Vagina (tissue), 2 donors: ENCODE measurements at regions not wholly inside any gene's neighbourhood (a gene's known extent, or its start where the extent isn't known, plus 50 kb on each side); places are given as distances from the start of the nearest gene placed in this dataset.

Experiments
- DNase-seq, 2 donors: peaks; one replicate each; pipeline ENCODE4 v3.0.0-alpha.2; 2017; ENCODE audit errors: extremely low spot score in 2 of 2
- H3K27ac ChIP-seq: fragments of 200-600 bp; sonication (generic); one replicate; pipeline ENCODE4 v1.5.1; 2019
- H3K27me3 ChIP-seq: fragments of 200-600 bp; sonication (generic); one replicate; pipeline ENCODE4 v1.5.1; 2019
- H3K36me3 ChIP-seq, 2 donors: fragments of 200-600 bp; sonication (generic); one replicate each; pipeline ENCODE4 v1.5.1; 2017 to 2019
- H3K4me1 ChIP-seq: fragments of 200-600 bp; sonication (generic); one replicate; pipeline ENCODE4 v1.5.1; 2019
- H3K4me3 ChIP-seq, 2 donors: fragments of 200-600 bp; sonication (generic); 1 replicate in 1 of 2; 2 replicates in 1 of 2; pipeline ENCODE4 v1.5.1; 2016 to 2019
- H3K9me3 ChIP-seq: fragments of 200-600 bp; sonication (generic); one replicate; pipeline ENCODE4 v1.5.1; 2019
- CTCF ChIP-seq, 3 experiments: fragments of 450-650 bp in 2 of 3; fragments of 200-600 bp in 1 of 3; sonication (generic) in 1 of 3; IDR thresholded peaks; one replicate each; pipeline ENCODE4 v1.5.1; 2017 to 2019; ENCODE audit warnings: antibody characterized with exemption in 3 of 3, mild to moderate bottlenecking in 2 of 3, moderate library complexity in 2 of 3
- POLR2A ChIP-seq, 2 donors: fragments of 450-650 bp; IDR thresholded peaks; one replicate each; pipeline ENCODE4 v1.6.1; 2017; ENCODE audit warnings: antibody characterized with exemption in 2 of 2, mild to moderate bottlenecking in 2 of 2, moderate library complexity in 2 of 2
- POLR2AphosphoS5 ChIP-seq, 2 donors: sonication (generic); formaldehyde crosslinking; IDR thresholded peaks; one replicate each; pipeline ENCODE4 v1.9.0; 2017; ENCODE audit warnings: antibody characterized with exemption in 2 of 2, mild to moderate bottlenecking in 2 of 2, low read depth in 1 of 2; ENCODE audit not compliant: insufficient read depth in 1 of 2
- intact Hi-C: fragments of 100-400 bp; cut with DNase I; formaldehyde crosslinking; loops from one replicate; pipeline ENCODE4 v1.15.1; 2023

GRCh38 chr18:33957707-33958106 is 267.0 kb downstream of the NOL4 start:
- intact Hi-C loops, result no loop called here
- TF ChIP-seq POLR2AphosphoS5 (IDR thresholded peaks at IDR 0.05; ENCODE audit: insufficient read depth in 1 of 2, low read depth in 1 of 2) (no peak), CTCF (IDR thresholded peaks at IDR 0.05) (no peak), POLR2A (IDR thresholded peaks at IDR 0.05) (no peak)
- H3K9me3 ChIP-seq, result no peaks in the 10 kb centered on the region
- H3K27ac ChIP-seq, result no peak overlapping the region
- H3K4me3 ChIP-seq, result no peak overlapping the region
- no peaks in the 10 kb centered on the region for H3K27me3 ChIP-seq
- H3K4me1 ChIP-seq, result no peaks in the 10 kb centered on the region
- H3K36me3 ChIP-seq, result no peaks in the 10 kb centered on the region
- no peak for DNase-seq

- Histone ChIP-seq H3K36me3 (no peaks in the 10 kb centered on the region), H3K4me1 (no peaks in the 10 kb centered on the region), H3K9me3 (no peaks in the 10 kb centered on the region), H3K27me3 (no peaks in the 10 kb centered on the region), H3K27ac (no peak overlapping the region), H3K4me3 (no peak overlapping the region)
- DNase-seq, result no peak
- TF ChIP-seq POLR2A (IDR thresholded peaks at IDR 0.05), result no peak
- intact Hi-C loops, result no loop called here
These were observed 273.7 kb downstream of the NOL4 start for GRCh38 chr18:33951031-33951430.

- no peak for TF ChIP-seq CTCF (IDR thresholded peaks at IDR 0.05)
- TF ChIP-seq POLR2AphosphoS5 (IDR thresholded peaks at IDR 0.05; ENCODE audit: insufficient read depth in 1 of 2, low read depth in 1 of 2), result no peak
- TF ChIP-seq POLR2A (IDR thresholded peaks at IDR 0.05), result no peak
- no peaks in the 10 kb centered on the region for H3K4me1 ChIP-seq
These were observed 278.4 kb downstream of the NOL4 start for GRCh38 chr18:33946336-33946735.

GRCh38 chr18:33944493-33944892 is 280.2 kb downstream of the NOL4 start:
- intact Hi-C loops, result no loop called here
- TF ChIP-seq CTCF (IDR thresholded peaks at IDR 0.05) (no peak), POLR2A (IDR thresholded peaks at IDR 0.05) (no peak), POLR2AphosphoS5 (IDR thresholded peaks at IDR 0.05; ENCODE audit: insufficient read depth in 1 of 2, low read depth in 1 of 2) (no peak)

More at GRCh38 chr18:33946336-33946735, 278.4 kb downstream of the NOL4 start:
- Histone ChIP-seq H3K4me3 (no peak overlapping the region), H3K27me3 (no peaks in the 10 kb centered on the region), H3K9me3 (no peaks in the 10 kb centered on the region), H3K27ac (no peak overlapping the region), H3K36me3 (no peaks in the 10 kb centered on the region)
- DNase-seq, result no peak
- intact Hi-C loops, result no loop called here

GRCh38 chr18:33937270-33937816 is 287.4 kb downstream of the NOL4 start:
- Histone ChIP-seq H3K27me3 (no peaks in the 10 kb centered on the region), H3K4me3 (no peak overlapping the region), H3K36me3 (no peaks in the 10 kb centered on the region), H3K9me3 (no peaks in the 10 kb centered on the region), H3K27ac (no peak overlapping the region), H3K4me1 (no peaks in the 10 kb centered on the region)
- intact Hi-C loops, result no loop called here
- TF ChIP-seq POLR2AphosphoS5 (IDR thresholded peaks at IDR 0.05; ENCODE audit: insufficient read depth in 1 of 2, low read depth in 1 of 2), result no peak
- DNase-seq, result no peak

More at GRCh38 chr18:33944493-33944892, 280.2 kb downstream of the NOL4 start:
- H3K4me3 ChIP-seq, result no peak overlapping the region
- H3K36me3 ChIP-seq, result no peaks in the 10 kb centered on the region
- no peaks in the 10 kb centered on the region for H3K4me1 ChIP-seq
- no peak overlapping the region for H3K27ac ChIP-seq
- H3K27me3 ChIP-seq, result no peaks in the 10 kb centered on the region
- DNase-seq, result no peak
- no peaks in the 10 kb centered on the region for H3K9me3 ChIP-seq

- no peaks in the 10 kb centered on the region for H3K36me3 ChIP-seq
- no peak overlapping the region for H3K27ac ChIP-seq
- no peaks in the 10 kb centered on the region for H3K27me3 ChIP-seq
- H3K4me1 ChIP-seq, result no peaks in the 10 kb centered on the region
- H3K4me3 ChIP-seq, result no peak overlapping the region
- TF ChIP-seq POLR2A (IDR thresholded peaks at IDR 0.05), result no peak
- no peak for TF ChIP-seq POLR2AphosphoS5 (IDR thresholded peaks at IDR 0.05; ENCODE audit: insufficient read depth in 1 of 2, low read depth in 1 of 2)
- no peak for TF ChIP-seq CTCF (IDR thresholded peaks at IDR 0.05)
- no peaks in the 10 kb centered on the region for H3K9me3 ChIP-seq
- intact Hi-C loops, result no loop called here
- DNase-seq, result no peak
These were observed 290.5 kb downstream of the NOL4 start for GRCh38 chr18:33934258-33934657.
